A204.1 (cell line): ENCODE measurements at regions not wholly inside any gene's neighbourhood (a gene's known extent, or its start where the extent isn't known, plus 50 kb on each side); places are given as distances from the start of the nearest gene placed in this dataset.
"Not testable (repeated sequence)": the region's sequence is repeated elsewhere in the genome, so short reads cannot be mapped to it uniquely, and the experiment has no call there.

Experiments
- FAIRE-seq: peaks from 2 replicates; lab custom pipeline; 2012; peaks lifted over from hg19 to GRCh38; lab: Jason Lieb, UNC

GRCh38 chr7:29703830-29704229, 102.5 kb upstream of the WIPF3 start:
- FAIRE-seq = not testable (repeated sequence)

GRCh38 chr7:29709002-29709401, 97.3 kb upstream of the WIPF3 start:
- FAIRE-seq = not testable (repeated sequence)

GRCh38 chr7:29723127-29723526, 83.2 kb upstream of the WIPF3 start:
- not testable (repeated sequence) for FAIRE-seq

GRCh38 chr7:29723599-29723998, 82.7 kb upstream of the WIPF3 start:
- no peak for FAIRE-seq

GRCh38 chr7:29729534-29730165, 76.7 kb upstream of the WIPF3 start:
- not testable (repeated sequence) for FAIRE-seq

GRCh38 chr7:29734246-29734731, 72.0 kb upstream of the WIPF3 start:
- FAIRE-seq = no peak

- not testable (repeated sequence) for FAIRE-seq
Measured at GRCh38 chr7:29747645-29748245, 58.6 kb upstream of the WIPF3 start.

- FAIRE-seq = peak; percentile 98
Measured at GRCh38 chr7:29748286-29749099, 57.8 kb upstream of the WIPF3 start.

GRCh38 chr7:29749701-29750321, 56.5 kb upstream of the WIPF3 start:
- no peak for FAIRE-seq

- not testable (repeated sequence) for FAIRE-seq
Measured at GRCh38 chr7:29750373-29750940, 55.9 kb upstream of the WIPF3 start.

GRCh38 chr7:29751012-29751411, 55.3 kb upstream of the WIPF3 start:
- FAIRE-seq = not testable (repeated sequence)

GRCh38 chr7:29754874-29755490, 51.3 kb upstream of the WIPF3 start:
- FAIRE-seq = no peak
